ENCODE measurements at regions not wholly inside any gene's neighbourhood (a gene's known extent, or its start where the extent isn't known, plus 50 kb on each side); places are given as distances from the start of the nearest gene placed in this dataset.

DNA sequence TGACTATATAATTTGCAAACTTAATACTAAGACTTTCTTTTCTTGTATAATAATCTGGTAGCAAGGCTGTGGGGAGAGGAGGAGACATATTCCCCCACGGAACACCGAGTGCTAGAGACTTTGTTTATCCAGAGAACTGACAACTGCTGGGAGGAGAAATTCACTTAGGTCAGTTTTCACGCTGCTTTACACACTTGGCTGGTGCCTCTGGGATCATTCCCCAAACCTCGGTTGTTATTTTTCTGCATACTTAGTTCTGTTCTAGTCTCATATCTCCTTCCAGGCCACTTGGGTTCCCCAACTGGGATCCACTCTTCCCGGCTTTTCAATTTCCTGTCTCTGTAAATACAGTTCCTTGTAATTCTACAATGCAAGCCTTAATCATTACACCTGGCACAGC, 238.2 kb upstream of the ADAMTS16 start:
- no peak for TF ChIP-seq SUZ12 (IDR thresholded peaks at IDR 0.05)
- no peak for TF ChIP-seq TARDBP (IDR thresholded peaks at IDR 0.05)
- TF ChIP-seq HDGF (IDR thresholded peaks at IDR 0.05; ENCODE audit: borderline replicate concordance): no peak
- TF ChIP-seq FOXA1 (IDR thresholded peaks at IDR 0.05): no peak
- TF ChIP-seq SP1 (IDR thresholded peaks at IDR 0.05): no peak
- TF ChIP-seq, protein P1, sequence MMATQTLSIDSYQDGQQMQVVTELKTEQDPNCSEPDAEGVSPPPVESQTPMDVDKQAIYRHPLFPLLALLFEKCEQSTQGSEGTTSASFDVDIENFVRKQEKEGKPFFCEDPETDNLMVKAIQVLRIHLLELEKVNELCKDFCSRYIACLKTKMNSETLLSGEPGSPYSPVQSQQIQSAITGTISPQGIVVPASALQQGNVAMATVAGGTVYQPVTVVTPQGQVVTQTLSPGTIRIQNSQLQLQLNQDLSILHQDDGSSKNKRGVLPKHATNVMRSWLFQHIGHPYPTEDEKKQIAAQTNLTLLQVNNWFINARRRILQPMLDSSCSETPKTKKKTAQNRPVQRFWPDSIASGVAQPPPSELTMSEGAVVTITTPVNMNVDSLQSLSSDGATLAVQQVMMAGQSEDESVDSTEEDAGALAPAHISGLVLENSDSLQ (IDR thresholded peaks at IDR 0.05): no peak
- no peak for TF ChIP-seq FOXM1 (IDR thresholded peaks at IDR 0.05; ENCODE audit: borderline replicate concordance)
- TF ChIP-seq ZNF384 (IDR thresholded peaks at IDR 0.05): no peak
- TF ChIP-seq ARNT (IDR thresholded peaks at IDR 0.05): no peak
- no peak for TF ChIP-seq CTBP1 (IDR thresholded peaks at IDR 0.05; ENCODE audit: borderline replicate concordance)
- TF ChIP-seq NFRKB (IDR thresholded peaks at IDR 0.05): no peak

Measured in HEK293T (cell line).